GM12874 (cell line): ENCODE measurements at regions not wholly inside any gene's neighbourhood (a gene's known extent, or its start where the extent isn't known, plus 50 kb on each side); places are given as distances from the start of the nearest gene placed in this dataset.

ENCODE experiments used
- TF ChIP-seq, protein P1 (sequence below): IDR thresholded peaks from 2 replicates; pipeline ENCODE4 v1.5.1; 2011; ENCODE audit warnings: low read depth, mild to moderate bottlenecking, control low read depth, low read length, moderate library complexity; ENCODE audit not compliant: insufficient read depth

DNA sequence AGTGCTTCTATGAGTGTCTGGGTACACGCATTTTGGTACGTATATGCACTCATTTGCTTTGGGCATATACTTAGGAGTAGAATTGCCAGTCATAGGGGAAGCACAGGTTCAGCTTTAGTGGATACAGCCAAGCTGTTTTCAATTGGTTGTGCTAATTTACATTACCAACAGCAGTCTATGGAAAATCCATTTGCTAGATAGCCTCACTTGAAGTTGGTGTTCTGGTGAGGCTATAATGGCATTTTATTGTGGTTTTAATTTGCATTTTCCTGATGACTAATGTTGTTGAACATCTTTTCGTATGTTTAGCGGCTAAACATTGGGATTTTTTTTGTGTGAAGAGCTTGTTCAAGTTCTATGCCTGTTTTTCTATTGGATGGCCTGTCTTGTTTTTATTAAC is 76.8 kb upstream of the ANKH start:
- TF ChIP-seq, protein P1, sequence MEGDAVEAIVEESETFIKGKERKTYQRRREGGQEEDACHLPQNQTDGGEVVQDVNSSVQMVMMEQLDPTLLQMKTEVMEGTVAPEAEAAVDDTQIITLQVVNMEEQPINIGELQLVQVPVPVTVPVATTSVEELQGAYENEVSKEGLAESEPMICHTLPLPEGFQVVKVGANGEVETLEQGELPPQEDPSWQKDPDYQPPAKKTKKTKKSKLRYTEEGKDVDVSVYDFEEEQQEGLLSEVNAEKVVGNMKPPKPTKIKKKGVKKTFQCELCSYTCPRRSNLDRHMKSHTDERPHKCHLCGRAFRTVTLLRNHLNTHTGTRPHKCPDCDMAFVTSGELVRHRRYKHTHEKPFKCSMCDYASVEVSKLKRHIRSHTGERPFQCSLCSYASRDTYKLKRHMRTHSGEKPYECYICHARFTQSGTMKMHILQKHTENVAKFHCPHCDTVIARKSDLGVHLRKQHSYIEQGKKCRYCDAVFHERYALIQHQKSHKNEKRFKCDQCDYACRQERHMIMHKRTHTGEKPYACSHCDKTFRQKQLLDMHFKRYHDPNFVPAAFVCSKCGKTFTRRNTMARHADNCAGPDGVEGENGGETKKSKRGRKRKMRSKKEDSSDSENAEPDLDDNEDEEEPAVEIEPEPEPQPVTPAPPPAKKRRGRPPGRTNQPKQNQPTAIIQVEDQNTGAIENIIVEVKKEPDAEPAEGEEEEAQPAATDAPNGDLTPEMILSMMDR, result no peak

DNA sequence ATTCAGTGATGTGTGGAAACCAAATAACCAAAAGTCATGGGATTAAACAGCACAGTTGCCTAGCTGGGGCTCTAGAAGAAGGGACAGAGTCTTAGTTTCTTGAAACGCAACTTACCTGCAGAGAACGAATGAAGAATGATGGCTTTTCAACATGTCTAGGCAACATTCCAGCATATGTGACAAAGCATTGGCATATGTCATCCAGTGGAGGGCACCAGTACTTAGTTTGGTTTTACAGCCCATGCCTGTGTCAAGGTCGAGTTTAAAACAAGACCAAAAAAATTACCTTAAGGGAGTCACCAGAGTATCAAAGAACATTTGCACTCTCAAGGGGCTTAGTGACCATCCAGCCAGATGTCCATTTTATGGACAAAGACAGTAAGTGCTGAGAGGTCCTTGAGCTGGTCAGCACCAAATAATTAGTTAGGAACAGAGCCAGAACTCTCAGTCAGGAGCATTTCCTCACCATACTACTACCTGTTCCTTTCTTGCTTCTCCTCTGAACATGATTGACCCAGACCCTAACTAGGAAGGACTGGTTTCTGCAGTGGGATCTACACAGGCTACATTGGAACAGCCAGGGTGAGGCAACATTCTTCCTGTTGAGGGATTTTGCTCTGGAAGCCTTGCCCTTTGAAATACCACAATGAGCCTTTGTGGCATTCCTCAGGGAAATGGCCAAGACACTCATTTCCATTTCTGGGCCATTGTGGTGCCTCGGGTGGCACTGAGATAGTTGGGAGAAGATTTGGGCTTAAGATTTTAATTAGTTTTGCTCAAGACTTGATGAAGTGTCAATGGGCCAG is 75.4 kb upstream of the ANKH start:
- TF ChIP-seq, protein P1, result peak; percentile 40

DNA sequence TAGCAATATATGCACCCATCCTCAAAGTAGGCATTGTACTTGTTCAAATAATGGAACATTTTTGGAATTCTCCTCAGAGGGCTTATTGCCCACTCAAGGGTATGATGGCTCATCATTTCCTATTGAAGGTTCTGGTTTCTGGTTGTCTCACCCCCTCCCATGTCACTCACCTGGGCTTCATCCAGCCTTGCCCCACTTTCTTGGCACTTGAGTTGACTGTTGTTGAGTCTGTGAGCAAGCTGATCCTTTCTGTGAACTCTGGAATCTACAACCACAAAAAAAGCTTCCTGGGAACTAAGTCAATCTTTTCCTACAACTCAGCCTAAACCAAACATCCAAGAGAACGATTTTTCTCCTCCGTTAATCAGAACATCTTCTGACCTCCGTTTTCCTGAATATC is 73.9 kb upstream of the ANKH start:
- TF ChIP-seq, protein P1, result no peak

DNA sequence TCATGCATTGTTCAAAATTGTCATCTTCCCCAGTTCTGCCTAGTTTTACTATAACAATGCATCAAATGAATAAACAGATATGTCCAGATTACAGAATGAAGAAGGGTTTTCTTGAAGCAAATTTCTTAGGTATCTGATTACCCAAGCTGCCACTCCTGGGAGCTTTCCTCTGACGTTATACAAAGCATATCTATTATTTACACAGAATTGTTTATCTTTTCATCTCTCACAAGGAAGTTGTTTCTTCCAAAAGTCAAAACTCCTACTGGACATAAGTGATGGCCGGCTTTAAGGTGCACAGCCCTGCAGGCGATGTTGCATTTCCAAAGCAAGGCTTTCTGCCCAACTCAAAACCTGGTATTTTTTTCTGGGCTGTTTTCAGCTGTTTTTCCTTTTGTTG is 73.4 kb upstream of the ANKH start:
- TF ChIP-seq, protein P1, result no peak

DNA sequence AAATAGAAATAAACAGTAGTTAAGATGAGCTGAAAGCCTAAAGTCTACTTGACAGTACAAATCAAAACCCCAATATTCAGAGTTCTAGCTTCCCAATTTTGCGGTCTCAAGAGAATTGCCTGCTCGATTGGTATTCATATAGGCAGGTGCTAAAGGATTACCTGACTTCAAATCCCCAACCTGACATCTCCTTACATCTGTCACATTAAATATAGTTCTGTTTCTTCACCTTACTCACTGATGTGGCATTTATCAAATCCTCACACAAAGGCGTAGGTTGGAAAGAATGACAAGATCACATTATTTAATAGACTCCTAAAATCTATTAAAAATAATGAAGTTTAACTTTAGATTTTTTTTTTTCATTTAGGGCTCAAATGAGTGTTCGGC is 72.8 kb upstream of the ANKH start:
- TF ChIP-seq, protein P1, result no peak

DNA sequence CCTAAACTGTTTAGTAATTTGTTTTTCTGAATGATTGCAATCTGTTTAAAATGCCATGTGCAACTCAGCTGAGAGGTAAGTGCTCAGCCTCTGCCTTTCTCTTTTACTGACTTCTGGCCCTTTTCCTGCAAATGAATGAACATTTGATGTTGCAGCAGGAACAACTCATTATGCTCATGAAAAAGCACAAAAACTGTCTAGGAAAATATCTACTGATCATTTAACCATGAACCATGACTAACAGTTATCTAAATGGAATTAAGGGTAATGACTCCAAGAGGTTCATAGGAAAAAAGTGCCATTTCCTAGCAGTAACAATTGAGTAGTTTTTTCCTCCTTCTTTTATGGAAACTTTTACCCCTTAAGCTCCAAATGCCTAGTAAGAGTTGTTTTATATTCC is 70.6 kb upstream of the ANKH start:
- TF ChIP-seq, protein P1, result no peak

DNA sequence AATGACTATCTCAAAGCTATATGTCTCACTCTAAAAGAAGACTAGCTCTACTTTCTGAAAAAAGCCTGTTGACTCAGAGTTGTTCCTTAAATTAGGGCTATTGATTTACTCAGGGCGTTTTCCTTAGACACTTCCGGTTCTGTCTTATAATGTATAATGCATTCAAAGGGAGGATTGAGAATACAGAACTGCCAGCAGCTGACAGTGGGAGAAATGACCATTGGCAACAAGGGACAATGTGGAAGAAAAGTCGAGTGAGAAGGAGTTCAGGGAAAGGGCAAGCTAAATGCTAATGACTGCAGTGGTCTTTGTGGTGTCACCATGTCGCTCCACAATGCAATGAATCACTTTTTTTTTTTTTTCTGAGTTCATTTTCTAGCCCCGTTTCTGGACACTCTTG is 65.7 kb upstream of the ANKH start:
- TF ChIP-seq, protein P1, result no peak

DNA sequence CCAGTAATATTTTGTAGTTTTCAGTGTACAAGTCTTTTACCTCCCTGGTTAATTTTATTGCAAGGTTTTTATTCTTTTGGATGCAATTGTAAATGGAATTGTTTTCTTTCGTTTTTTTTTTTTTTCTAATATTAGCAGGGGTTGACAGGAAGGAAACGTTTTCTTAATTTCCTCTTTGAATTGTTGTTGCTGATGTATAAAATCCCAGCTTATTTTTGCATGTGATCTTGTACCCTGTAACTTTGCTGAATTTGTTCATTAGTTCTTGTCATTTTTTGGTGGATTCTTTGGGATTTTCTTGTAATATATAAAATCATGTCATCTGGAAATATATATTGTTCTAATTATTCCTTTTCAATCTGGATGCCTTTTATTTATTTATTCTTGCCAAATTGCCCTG is 65.0 kb upstream of the ANKH start:
- TF ChIP-seq, protein P1, result no peak
